ENCODE measurements at regions not wholly inside any gene's neighbourhood (a gene's known extent, or its start where the extent isn't known, plus 50 kb on each side); places are given as distances from the start of the nearest gene placed in this dataset.

- TF ChIP-seq CTCF (IDR thresholded peaks at IDR 0.05; ENCODE audit: poor library complexity) (no peak), EZH2 (IDR thresholded peaks at IDR 0.05; ENCODE audit: borderline replicate concordance) (no peak)
These were observed 1496.5 kb upstream of the GOT2 start for GRCh38 chr16:60230666-60231065.

Data from hepatocyte (in vitro differentiated cells).